ENCODE measurements at regions not wholly inside any gene's neighbourhood (a gene's known extent, or its start where the extent isn't known, plus 50 kb on each side); places are given as distances from the start of the nearest gene placed in this dataset.

- intact Hi-C loops (cut with DNase I): no loop called here
- no peak for FAIRE-seq
- H3K4me3 ChIP-seq (ENCODE audit: low read length in 3 of 3): no peak overlapping the region
- no peak overlapping the region for H3K9ac ChIP-seq (ENCODE audit: low read length in 3 of 3)
- H3K36me3 ChIP-seq (ENCODE audit: control insufficient read depth in 2 of 3, insufficient read depth in 3 of 3, low read length in 3 of 3): no peaks in the 10 kb centered on the region
- no peak overlapping the region for H3K27ac ChIP-seq (ENCODE audit: low read depth in 2 of 2, low read length in 2 of 2)
- H3K9me3 ChIP-seq (ENCODE audit: control insufficient read depth in 2 of 3, insufficient read depth in 1 of 3, low read length in 3 of 3): peaks cover 0 to 5% (median 0%) of the 10 kb centered on the region in 3 donors
- DNase-seq: no peak
- TF ChIP-seq, protein P1, sequence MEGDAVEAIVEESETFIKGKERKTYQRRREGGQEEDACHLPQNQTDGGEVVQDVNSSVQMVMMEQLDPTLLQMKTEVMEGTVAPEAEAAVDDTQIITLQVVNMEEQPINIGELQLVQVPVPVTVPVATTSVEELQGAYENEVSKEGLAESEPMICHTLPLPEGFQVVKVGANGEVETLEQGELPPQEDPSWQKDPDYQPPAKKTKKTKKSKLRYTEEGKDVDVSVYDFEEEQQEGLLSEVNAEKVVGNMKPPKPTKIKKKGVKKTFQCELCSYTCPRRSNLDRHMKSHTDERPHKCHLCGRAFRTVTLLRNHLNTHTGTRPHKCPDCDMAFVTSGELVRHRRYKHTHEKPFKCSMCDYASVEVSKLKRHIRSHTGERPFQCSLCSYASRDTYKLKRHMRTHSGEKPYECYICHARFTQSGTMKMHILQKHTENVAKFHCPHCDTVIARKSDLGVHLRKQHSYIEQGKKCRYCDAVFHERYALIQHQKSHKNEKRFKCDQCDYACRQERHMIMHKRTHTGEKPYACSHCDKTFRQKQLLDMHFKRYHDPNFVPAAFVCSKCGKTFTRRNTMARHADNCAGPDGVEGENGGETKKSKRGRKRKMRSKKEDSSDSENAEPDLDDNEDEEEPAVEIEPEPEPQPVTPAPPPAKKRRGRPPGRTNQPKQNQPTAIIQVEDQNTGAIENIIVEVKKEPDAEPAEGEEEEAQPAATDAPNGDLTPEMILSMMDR (IDR thresholded peaks at IDR 0.05; ENCODE audit: borderline replicate concordance, extremely low read depth, insufficient read depth): no peak
- H3K4me1 ChIP-seq (ENCODE audit: control insufficient read depth in 2 of 3, insufficient read depth in 2 of 3, low read depth in 1 of 3, low read length in 3 of 3): no peaks in the 10 kb centered on the region
- H3K27me3 ChIP-seq (ENCODE audit: control insufficient read depth, insufficient read depth, low read length): no peaks in the 10 kb centered on the region
These were observed 163.7 kb downstream of the MACC1 start for GRCh38 chr7:20053334-20054104.

- no peak for DNase-seq
- H3K27me3 ChIP-seq (ENCODE audit: control insufficient read depth, insufficient read depth, low read length): no peaks in the 10 kb centered on the region
- FAIRE-seq: no peak
These were observed 166.8 kb downstream of the MACC1 start for GRCh38 chr7:20050241-20050966.

DNA sequence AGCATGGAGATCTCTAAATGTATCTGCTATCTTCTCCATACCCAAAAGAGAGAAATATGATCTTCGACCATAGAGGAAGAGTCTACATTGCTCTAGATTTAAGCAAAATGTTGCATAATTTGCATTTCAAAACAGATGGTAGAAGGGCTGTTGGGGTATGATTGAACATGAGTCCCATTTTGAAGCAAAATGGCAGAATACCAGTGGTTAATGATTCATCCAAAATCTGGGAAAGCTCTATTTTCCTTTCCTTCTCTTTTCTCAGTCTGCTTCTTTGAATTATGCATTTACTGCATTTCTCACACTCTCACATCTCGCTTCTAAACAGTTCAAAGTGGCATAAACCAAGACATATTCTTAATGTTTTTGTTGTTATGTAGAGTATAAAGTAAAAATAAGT lies 178.5 kb downstream of the MACC1 start:
- Histone ChIP-seq H3K4me3 (ENCODE audit: low read length in 3 of 3) (no peak overlapping the region), H3K36me3 (ENCODE audit: control insufficient read depth in 2 of 3, insufficient read depth in 3 of 3, low read length in 3 of 3) (no peaks in the 10 kb centered on the region), H3K27me3 (ENCODE audit: control insufficient read depth, insufficient read depth, low read length) (no peaks in the 10 kb centered on the region), H3K9me3 (ENCODE audit: control insufficient read depth in 2 of 3, insufficient read depth in 1 of 3, low read length in 3 of 3) (no peaks in the 10 kb centered on the region), H3K27ac (ENCODE audit: low read depth in 2 of 2, low read length in 2 of 2) (no peak overlapping the region), H3K4me1 (ENCODE audit: control insufficient read depth in 2 of 3, insufficient read depth in 2 of 3, low read depth in 1 of 3, low read length in 3 of 3) (no peaks in the 10 kb centered on the region), H3K9ac (ENCODE audit: low read length in 3 of 3) (no peak overlapping the region)
- intact Hi-C loops (cut with DNase I): no loop called here
- TF ChIP-seq, protein P1 (IDR thresholded peaks at IDR 0.05; ENCODE audit: borderline replicate concordance, extremely low read depth, insufficient read depth): no peak
- DNase-seq (no peak), FAIRE-seq (no peak)

More at GRCh38 chr7:20050241-20050966, 166.8 kb downstream of the MACC1 start:
- intact Hi-C loops (cut with DNase I): no loop called here
- TF ChIP-seq, protein P1 (IDR thresholded peaks at IDR 0.05; ENCODE audit: borderline replicate concordance, extremely low read depth, insufficient read depth): no peak
- Histone ChIP-seq H3K9ac (ENCODE audit: low read length in 3 of 3) (no peak overlapping the region), H3K4me1 (ENCODE audit: control insufficient read depth in 2 of 3, insufficient read depth in 2 of 3, low read depth in 1 of 3, low read length in 3 of 3) (no peaks in the 10 kb centered on the region), H3K4me3 (ENCODE audit: low read length in 3 of 3) (no peak overlapping the region), H3K36me3 (ENCODE audit: control insufficient read depth in 2 of 3, insufficient read depth in 3 of 3, low read length in 3 of 3) (no peaks in the 10 kb centered on the region), H3K9me3 (ENCODE audit: control insufficient read depth in 2 of 3, insufficient read depth in 1 of 3, low read length in 3 of 3) (no peaks in the 10 kb centered on the region), H3K27ac (ENCODE audit: low read depth in 2 of 2, low read length in 2 of 2) (no peak overlapping the region)
